ENCODE measurements at regions not wholly inside any gene's neighbourhood (a gene's known extent, or its start where the extent isn't known, plus 50 kb on each side); places are given as distances from the start of the nearest gene placed in this dataset.
"Not testable (repeated sequence)": the region's sequence is repeated elsewhere in the genome, so short reads cannot be mapped to it uniquely, and the experiment has no call there.

GRCh38 chr12:89154743-89155499 lies 197.4 kb downstream of the DUSP6 start:
- DNase-seq: peak in 1 of 4 experiments; percentile 22

- peak in 2 of 4 experiments; percentile 42 to 57 for DNase-seq
Measured at GRCh38 chr12:89153341-89153740, 199.0 kb downstream of the DUSP6 start.

GRCh38 chr12:89151536-89151935 lies 200.8 kb downstream of the DUSP6 start:
- DNase-seq: no peak

GRCh38 chr12:89150789-89151188 lies 201.5 kb downstream of the DUSP6 start:
- not testable (repeated sequence) for DNase-seq

GRCh38 chr12:89140602-89141238 lies 211.6 kb downstream of the DUSP6 start:
- DNase-seq: no peak

- DNase-seq: no peak
Measured at GRCh38 chr12:89140141-89140540, 212.2 kb downstream of the DUSP6 start.

GRCh38 chr12:89139390-89139789 lies 212.9 kb downstream of the DUSP6 start:
- no peak for DNase-seq

- DNase-seq: no peak
Measured at GRCh38 chr12:89138048-89138852, 214.1 kb downstream of the DUSP6 start.

GRCh38 chr12:89135976-89136634 lies 216.2 kb downstream of the DUSP6 start:
- peak; percentile 22 to 81 (median 56) for DNase-seq

GRCh38 chr12:89134213-89134770 lies 218.0 kb downstream of the DUSP6 start:
- DNase-seq: no peak

GRCh38 chr12:89129167-89129870 lies 223.0 kb downstream of the DUSP6 start:
- no peak for DNase-seq

GRCh38 chr12:89126712-89127111 lies 225.6 kb downstream of the DUSP6 start:
- peak; percentile 9 to 72 (median 34) for DNase-seq

- DNase-seq: no peak
Measured at GRCh38 chr12:89122852-89123251, 229.4 kb downstream of the DUSP6 start.

- peak in 3 of 4 experiments; percentile 19 to 54 (median 46) for DNase-seq
Measured at GRCh38 chr12:89117448-89118034, 234.8 kb downstream of the DUSP6 start.

- no peak for DNase-seq
Measured at GRCh38 chr12:89111964-89112363, 240.3 kb downstream of the DUSP6 start.

GRCh38 chr12:89108265-89108664 lies 244.0 kb downstream of the DUSP6 start:
- no peak for DNase-seq

GRCh38 chr12:89106950-89107349 lies 245.4 kb downstream of the DUSP6 start:
- no peak for DNase-seq

GRCh38 chr12:89105243-89105642 lies 247.1 kb downstream of the DUSP6 start:
- DNase-seq: no peak

- no peak for DNase-seq
Measured at GRCh38 chr12:89103831-89104230, 248.5 kb downstream of the DUSP6 start.

GRCh38 chr12:89101440-89101839 lies 250.9 kb downstream of the DUSP6 start:
- DNase-seq: no peak

GRCh38 chr12:89098441-89099112 lies 253.7 kb downstream of the DUSP6 start:
- peak in 2 of 4 experiments; percentile 11 to 29 for DNase-seq

Data from suppressor macrophage (primary cell).